Osteoblast (primary cell): ENCODE measurements at regions not wholly inside any gene's neighbourhood (a gene's known extent, or its start where the extent isn't known, plus 50 kb on each side); places are given as distances from the start of the nearest gene placed in this dataset.

Source experiments
- DNase-seq: peaks from one replicate; pipeline ENCODE4 v3.0.0; 2011; ENCODE audit warnings: low spot score, mixed read lengths; ENCODE audit not compliant: insufficient read length; ENCODE audit errors: missing footprints
- H2AFZ ChIP-seq: 2 replicates; pipeline ENCODE4 v1.6.0; 2011; ENCODE audit warnings: mild to moderate bottlenecking, low read length
- H3K27ac ChIP-seq: 2 replicates; pipeline ENCODE4 v1.5.1; 2011; ENCODE audit warnings: mild to moderate bottlenecking, low read depth, low read length, moderate library complexity
- H3K27me3 ChIP-seq: 2 replicates; pipeline ENCODE4 v1.6.0; 2012; ENCODE audit warnings: mild to moderate bottlenecking, control low read depth, inconsistent platforms, low read length, moderate library complexity; ENCODE audit not compliant: insufficient read depth
- H3K36me3 ChIP-seq: 2 replicates; pipeline ENCODE4 v1.5.1; 2011; ENCODE audit warnings: mild to moderate bottlenecking, low read length, control low read depth, moderate library complexity; ENCODE audit not compliant: insufficient read depth
- H3K4me1 ChIP-seq: 2 replicates; pipeline ENCODE4 v1.5.1; 2011; ENCODE audit warnings: mild to moderate bottlenecking, low read length, control low read depth, moderate library complexity; ENCODE audit not compliant: insufficient read depth
- H3K4me2 ChIP-seq: 2 replicates; pipeline ENCODE4 v1.6.0; 2011; ENCODE audit warnings: mild to moderate bottlenecking, low read length; ENCODE audit not compliant: insufficient read depth
- H3K4me3 ChIP-seq: fragments of 200-600 bp; sonication (generic); 3 replicates; pipeline ENCODE4 v1.5.1; 2012; ENCODE audit warnings: mild to moderate bottlenecking, low read length, inconsistent platforms; ENCODE audit not compliant: insufficient read depth
- H3K79me2 ChIP-seq: 2 replicates; pipeline ENCODE4 v1.6.0; 2012; ENCODE audit warnings: mild to moderate bottlenecking, low read length, control low read depth, inconsistent platforms; ENCODE audit not compliant: insufficient read depth
- H3K9me3 ChIP-seq: 2 replicates; pipeline ENCODE4 v1.5.1; 2011; ENCODE audit warnings: low read depth, low read length, control low read depth
- H4K20me1 ChIP-seq: 2 replicates; pipeline ENCODE4 v1.6.0; 2012; ENCODE audit warnings: mild to moderate bottlenecking, low read length, control low read depth; ENCODE audit not compliant: insufficient read depth
- CTCF ChIP-seq: IDR thresholded peaks from 2 replicates; pipeline ENCODE4 v1.5.1; 2011; ENCODE audit warnings: mild to moderate bottlenecking, low read depth, low read length, moderate library complexity; ENCODE audit errors: extremely low read depth

DNA sequence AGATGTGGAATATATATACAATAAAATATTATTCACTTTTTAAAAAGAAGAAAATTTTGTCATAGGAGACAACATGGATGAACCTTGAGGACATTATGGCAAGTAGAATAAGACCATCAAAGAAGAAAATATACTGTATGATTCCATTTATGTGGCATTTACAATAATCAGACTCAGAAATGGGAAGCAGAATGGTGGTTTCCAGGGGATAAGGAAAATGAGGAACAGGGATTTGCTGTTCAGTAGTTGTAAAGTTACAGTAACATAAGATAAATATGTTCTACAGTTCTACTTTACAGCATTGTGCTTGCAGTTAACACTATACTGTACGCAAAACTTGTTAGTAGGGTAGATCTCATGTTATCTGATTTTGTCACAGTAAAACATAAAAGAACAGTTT lies 1271.0 kb downstream of the LRFN5 start:
- Histone ChIP-seq H4K20me1 (no peaks in the 10 kb centered on the region), H3K79me2 (no peaks in the 10 kb centered on the region), H3K36me3 (no peaks in the 10 kb centered on the region), H3K27me3 (no peaks in the 10 kb centered on the region), H3K4me2 (no peak overlapping the region), H3K4me3 (no peak overlapping the region), H3K9me3 (no peaks in the 10 kb centered on the region), H3K4me1 (no peaks in the 10 kb centered on the region), H3K27ac (no peak overlapping the region), H2AFZ (no peak overlapping the region)
- no peak for TF ChIP-seq CTCF
- no peak for DNase-seq

GRCh38 chr14:42872786-42873185 lies 1266.1 kb downstream of the LRFN5 start:
- Histone ChIP-seq H3K27me3 (no peaks in the 10 kb centered on the region), H3K27ac (no peak overlapping the region), H3K79me2 (no peaks in the 10 kb centered on the region), H3K36me3 (no peaks in the 10 kb centered on the region), H3K4me3 (no peak overlapping the region), H3K9me3 (no peaks in the 10 kb centered on the region), H3K4me2 (no peak overlapping the region), H4K20me1 (no peaks in the 10 kb centered on the region), H3K4me1 (no peaks in the 10 kb centered on the region), H2AFZ (no peak overlapping the region)
- TF ChIP-seq CTCF: no peak
- DNase-seq: no peak

DNA sequence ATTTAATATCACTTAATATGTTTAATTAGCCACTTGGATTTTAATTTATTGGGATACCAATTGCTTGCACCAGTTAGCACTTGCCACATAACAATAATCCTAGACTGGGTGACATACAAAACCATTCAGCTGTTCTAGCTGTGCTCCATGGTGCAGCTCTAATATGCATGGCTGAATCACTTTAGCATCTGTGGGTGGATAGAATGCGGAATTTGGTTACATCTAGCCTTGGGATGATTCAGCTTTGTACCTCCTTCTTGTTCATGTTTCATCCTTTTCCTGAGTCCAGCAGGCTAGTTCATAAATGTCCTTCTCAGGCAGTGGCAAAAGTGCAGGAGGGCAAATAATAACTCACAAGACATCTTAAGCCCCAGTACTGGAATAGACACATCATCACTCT lies 1263.0 kb downstream of the LRFN5 start:
- Histone ChIP-seq H3K27ac (no peak overlapping the region), H3K9me3 (no peaks in the 10 kb centered on the region), H3K36me3 (no peaks in the 10 kb centered on the region), H4K20me1 (no peaks in the 10 kb centered on the region), H3K4me3 (no peak overlapping the region), H3K79me2 (no peaks in the 10 kb centered on the region), H3K4me1 (no peaks in the 10 kb centered on the region), H3K4me2 (no peak overlapping the region), H3K27me3 (no peaks in the 10 kb centered on the region), H2AFZ (no peak overlapping the region)
- TF ChIP-seq CTCF: no peak
- DNase-seq: no peak

- Histone ChIP-seq H4K20me1 (no peaks in the 10 kb centered on the region), H3K79me2 (no peaks in the 10 kb centered on the region), H3K4me1 (no peaks in the 10 kb centered on the region), H2AFZ (no peak overlapping the region), H3K36me3 (no peaks in the 10 kb centered on the region), H3K27ac (no peak overlapping the region), H3K4me2 (no peak overlapping the region), H3K4me3 (no peak overlapping the region), H3K9me3 (no peaks in the 10 kb centered on the region), H3K27me3 (no peaks in the 10 kb centered on the region)
- no peak for DNase-seq
- TF ChIP-seq CTCF: no peak
Observed at GRCh38 chr14:42862114-42862513, 1255.4 kb downstream of the LRFN5 start.
